ENCODE measurements at regions not wholly inside any gene's neighbourhood (a gene's known extent, or its start where the extent isn't known, plus 50 kb on each side); places are given as distances from the start of the nearest gene placed in this dataset.

- Histone ChIP-seq H3K27me3 (ENCODE audit: insufficient read depth) (no peaks in the 10 kb centered on the region), H3F3A (replicated peaks; ENCODE audit: insufficient read depth) (no peaks in the 10 kb centered on the region), H3K4me1 (ENCODE audit: control insufficient read depth in 1 of 2, insufficient read depth in 2 of 2, low read depth in 1 of 2, low read length in 1 of 2) (no peaks in the 10 kb centered on the region; a peak in 1 of 4 replicates), H4K20me1 (ENCODE audit: insufficient read depth) (no peaks in the 10 kb centered on the region), H3K4me2 (no peak overlapping the region), H3K36me3 (replicated peaks in 1 of 2; ENCODE audit: control insufficient read depth in 1 of 2, insufficient read depth in 2 of 2, low read length in 1 of 2) (no peaks in the 10 kb centered on the region), H3K79me2 (ENCODE audit: insufficient read depth) (no peaks in the 10 kb centered on the region), H3K9me2 (no peaks in the 10 kb centered on the region), H3K9me3 (no peaks in the 10 kb centered on the region), H3K4me3 (ENCODE audit: low read depth in 2 of 2, low read length in 1 of 2) (no peak overlapping the region), H2AFZ (ENCODE audit: low read depth) (no peak overlapping the region), H3K9ac (no peak overlapping the region), H3K27ac (ENCODE audit: low read depth in 2 of 2, low read length in 1 of 2) (no peak overlapping the region)
- ChIA-PET POLR2A (no interaction called here), CTCF (interaction anchor here (1.1 kb wide), 1 partner anchor 236 kb away, joined by 5 read pairs; no protein-coding TSS in a partner anchor)
- TF ChIP-seq NFIC (IDR thresholded peaks at IDR 0.05; ENCODE audit: borderline replicate concordance) (no peak), FOSL2 (IDR thresholded peaks at IDR 0.05; ENCODE audit: borderline replicate concordance, low read depth) (no peak), CHD2 (IDR thresholded peaks at IDR 0.05; ENCODE audit: low read length, partially characterized antibody) (no peak), RXRA (IDR thresholded peaks at IDR 0.05; ENCODE audit: borderline replicate concordance, low read depth) (no peak), YY1 (IDR thresholded peaks at IDR 0.05; ENCODE audit: low read depth) (no peak), NRF1 (IDR thresholded peaks at IDR 0.05; ENCODE audit: low read depth, low read length) (no peak), TCF12 (IDR thresholded peaks at IDR 0.05) (no peak), GABPA (IDR thresholded peaks at IDR 0.05; ENCODE audit: low read depth) (no peak), SMC3 (IDR thresholded peaks at IDR 0.05; ENCODE audit: low read depth, low read length) (no peak)
- WGBS (ENCODE audit: low lambda C conversion rate): 72% methylated on average over 8 of the region's 8 CpGs
- DNase-seq: no peak
Observed at GRCh38 chr20:51223183-51223720, 200.3 kb upstream of the KCNG1 start.

- Histone ChIP-seq H3K9ac (no peak overlapping the region), H3K4me1 (ENCODE audit: control insufficient read depth in 1 of 2, insufficient read depth in 2 of 2, low read depth in 1 of 2, low read length in 1 of 2) (no peaks in the 10 kb centered on the region; a peak in 1 of 4 replicates), H3K36me3 (replicated peaks in 1 of 2; ENCODE audit: control insufficient read depth in 1 of 2, insufficient read depth in 2 of 2, low read length in 1 of 2) (no peaks in the 10 kb centered on the region), H3K9me3 (no peaks in the 10 kb centered on the region; the same call in 1 of the 2 replicates), H4K20me1 (ENCODE audit: insufficient read depth) (no peaks in the 10 kb centered on the region), H3F3A (replicated peaks; ENCODE audit: insufficient read depth) (no peaks in the 10 kb centered on the region), H3K27ac (ENCODE audit: low read depth in 2 of 2, low read length in 1 of 2) (no peak overlapping the region), H3K79me2 (ENCODE audit: insufficient read depth) (no peaks in the 10 kb centered on the region), H3K4me3 (ENCODE audit: low read depth in 2 of 2, low read length in 1 of 2) (no peak overlapping the region), H3K9me2 (no peaks in the 10 kb centered on the region), H3K4me2 (no peak overlapping the region), H3K27me3 (ENCODE audit: insufficient read depth) (no peaks in the 10 kb centered on the region), H2AFZ (ENCODE audit: low read depth) (no peak overlapping the region)
- CTCF ChIA-PET: interaction anchor here (1.1 to 1.3 kb wide), 2 partner anchors 11 to 373 kb away, joined by 3 read pairs; no protein-coding TSS in a partner anchor
- POLR2A ChIA-PET: interaction anchor here (0.6 kb wide), 1 partner anchor 45 kb away, joined by 3 read pairs; no protein-coding TSS in a partner anchor
- TF ChIP-seq SIN3A (IDR thresholded peaks at IDR 0.05; ENCODE audit: borderline replicate concordance, low read depth, low read length): no peak
- TF ChIP-seq TCF12 (IDR thresholded peaks at IDR 0.05): no peak
- TF ChIP-seq TAF1 (IDR thresholded peaks at IDR 0.05; ENCODE audit: borderline replicate concordance, low read depth, low read length): no peak
- no peak for TF ChIP-seq SMC3 (IDR thresholded peaks at IDR 0.05; ENCODE audit: low read depth, low read length)
- no peak for TF ChIP-seq GATA2 (CRISPR knock-in tag; IDR thresholded peaks at IDR 0.05)
- TF ChIP-seq MAX (IDR thresholded peaks at IDR 0.05; ENCODE audit: low read depth): no peak
- no peak for TF ChIP-seq MXI1 (IDR thresholded peaks at IDR 0.05; ENCODE audit: low read depth, low read length)
- no peak for TF ChIP-seq ZBTB33 (IDR thresholded peaks at IDR 0.05; ENCODE audit: borderline replicate concordance, low read depth)
- no peak for TF ChIP-seq FOSL2 (IDR thresholded peaks at IDR 0.05; ENCODE audit: borderline replicate concordance, low read depth)
- TF ChIP-seq IRF3 (IDR thresholded peaks at IDR 0.05; ENCODE audit: low read depth, low read length): no peak
- no peak for TF ChIP-seq USF1 (IDR thresholded peaks at IDR 0.05; ENCODE audit: borderline replicate concordance, low read depth)
- 70% methylated on average over 13 of the region's 15 CpGs for WGBS (ENCODE audit: low lambda C conversion rate)
- no peak for DNase-seq
Observed at GRCh38 chr20:51221791-51222408, 199.0 kb upstream of the KCNG1 start.

All from SK-N-SH (cell line).